Activated CD4-positive, CD25-positive, alpha-beta regulatory T cell treated with anti-CD3 and anti-CD28 coated beads, Interleukin-2, amount 50 U/mL, for 16 hours (primary cell): ENCODE measurements at regions not wholly inside any gene's neighbourhood (a gene's known extent, or its start where the extent isn't known, plus 50 kb on each side); places are given as distances from the start of the nearest gene placed in this dataset.

Experiments
- DNase-seq: peaks from one replicate; pipeline ENCODE4 v3.0.0-alpha.2; 2020; ENCODE audit warnings: low read depth, low spot score

- DNase-seq: no peak
Observed at GRCh38 chr1:198861636-198862035, 222.8 kb downstream of the PTPRC start.

- no peak for DNase-seq
Observed at GRCh38 chr1:198864695-198865094, 225.9 kb downstream of the PTPRC start.

- DNase-seq: no peak
Observed at GRCh38 chr1:198865319-198865718, 226.5 kb downstream of the PTPRC start.

GRCh38 chr1:198867182-198867581, 228.3 kb downstream of the PTPRC start:
- DNase-seq: no peak

- no peak for DNase-seq
Observed at GRCh38 chr1:198873696-198874230, 234.9 kb downstream of the PTPRC start.

GRCh38 chr1:198876371-198876871, 237.6 kb downstream of the PTPRC start:
- DNase-seq: no peak

- no peak for DNase-seq
Observed at GRCh38 chr1:198878566-198878965, 239.7 kb downstream of the PTPRC start.

- DNase-seq: no peak
Observed at GRCh38 chr1:198879711-198880306, 241.0 kb downstream of the PTPRC start.

- DNase-seq: no peak
Observed at GRCh38 chr1:198880397-198880796, 241.6 kb downstream of the PTPRC start.

GRCh38 chr1:198880818-198881597, 242.2 kb downstream of the PTPRC start:
- DNase-seq: no peak

GRCh38 chr1:198883184-198883583, 244.3 kb downstream of the PTPRC start:
- DNase-seq: no peak

- no peak for DNase-seq
Observed at GRCh38 chr1:198887866-198888265, 249.0 kb downstream of the PTPRC start.

GRCh38 chr1:198888379-198888943, 249.6 kb downstream of the PTPRC start:
- no peak for DNase-seq

GRCh38 chr1:198889101-198889500, 250.3 kb downstream of the PTPRC start:
- DNase-seq: no peak

- no peak for DNase-seq
Observed at GRCh38 chr1:198889749-198890148, 250.9 kb downstream of the PTPRC start.

- no peak for DNase-seq
Observed at GRCh38 chr1:198890214-198890930, 251.5 kb downstream of the PTPRC start.

- no peak for DNase-seq
Observed at GRCh38 chr1:198892065-198892464, 253.2 kb downstream of the PTPRC start.

- DNase-seq: no peak
Observed at GRCh38 chr1:198893141-198893540, 254.3 kb downstream of the PTPRC start.

- no peak for DNase-seq
Observed at GRCh38 chr1:198893763-198894444, 255.1 kb downstream of the PTPRC start.

- no peak for DNase-seq
Observed at GRCh38 chr1:198901266-198901665, 262.4 kb downstream of the PTPRC start.

- no peak for DNase-seq
Observed at GRCh38 chr1:198902655-198903054, 263.8 kb downstream of the PTPRC start.
